Endothelial cell of umbilical vein (primary cell): ENCODE measurements at regions not wholly inside any gene's neighbourhood (a gene's known extent, or its start where the extent isn't known, plus 50 kb on each side); places are given as distances from the start of the nearest gene placed in this dataset.

Source experiments
- BruUV-seq: library from RNA; stranded (reverse); fragments of 400-500 nt; replicated peaks from 2 replicates; lab custom pipeline; 2021; lab: Mats Ljungman, UMichigan
- CTCF ChIA-PET: fragments of 300-600, 350-600 bp; sonication (Branson Sonifier 250); formaldehyde crosslinking; loops from one replicate; lab custom pipeline; 2021; ENCODE audit warnings: antibody characterized with exemption, inconsistent platforms; lab: Charles Lee
- POLR2A ChIA-PET: fragments of 300-600, 350-600 bp; sonication (Branson Sonifier 250); formaldehyde crosslinking; loops from one replicate; lab custom pipeline; 2021; ENCODE audit warnings: antibody characterized with exemption, inconsistent platforms; lab: Charles Lee
- DNase-seq: peaks from one replicate; pipeline ENCODE4 v3.0.0-alpha.2; 2011; ENCODE audit warnings: low read depth, low spot score
- FAIRE-seq: peaks from 2 replicates; lab custom pipeline; 2011; peaks lifted over from hg19 to GRCh38; lab: Jason Lieb, UNC
- H2AFZ ChIP-seq: 2 replicates; pipeline ENCODE4 v1.6.0; 2012; ENCODE audit warnings: low read depth, low read length, control low read depth, inconsistent platforms
- H3K27ac ChIP-seq: 2 replicates; pipeline ENCODE4 v1.5.1; 2011; ENCODE audit warnings: low read depth, mild to moderate bottlenecking, control low read depth, low read length, moderate library complexity; ENCODE audit not compliant: insufficient read depth
- H3K27me3 ChIP-seq, 2 experiments: 2 replicates each; pipeline versions ENCODE4 v1.6.0 to v1.6.1; 2011; ENCODE audit warnings: low read length in 2 of 2, mixed read lengths in 1 of 2; ENCODE audit not compliant: control insufficient read depth in 2 of 2, insufficient read depth in 2 of 2
- H3K36me3 ChIP-seq, 2 experiments: 2 replicates in 1 of 2; 3 replicates in 1 of 2; pipeline ENCODE4 v1.5.1; 2011; ENCODE audit warnings: low read length in 2 of 2, mild to moderate bottlenecking in 1 of 2, moderate library complexity in 1 of 2; ENCODE audit not compliant: control insufficient read depth in 2 of 2, insufficient read depth in 2 of 2; ENCODE audit errors: extremely low read depth in 1 of 2
- H3K4me1 ChIP-seq: 3 replicates; pipeline ENCODE4 v1.5.1; 2011; ENCODE audit warnings: mild to moderate bottlenecking, low read length; ENCODE audit not compliant: control insufficient read depth, insufficient read depth; ENCODE audit errors: extremely low read depth
- H3K4me2 ChIP-seq: 2 replicates; pipeline ENCODE4 v1.6.1; 2011; ENCODE audit warnings: low read length, control low read depth, mixed read lengths; ENCODE audit not compliant: insufficient read depth
- H3K4me3 ChIP-seq, 3 experiments: fragments of 200-600 bp in 1 of 3; sonication (generic), shearing (Covaris generic) in 1 of 3; replicated peaks in 1 of 3; 2 replicates each; pipeline ENCODE4 v1.5.1; 2011 to 2016; ENCODE audit warnings: control low read depth in 3 of 3, low read length in 3 of 3, mild to moderate bottlenecking in 2 of 3, inconsistent platforms in 1 of 3, low read depth in 1 of 3, moderate library complexity in 1 of 3; ENCODE audit not compliant: insufficient read depth in 1 of 3
- H3K79me2 ChIP-seq: 2 replicates; pipeline ENCODE4 v1.6.0; 2012; ENCODE audit warnings: low read length, inconsistent platforms; ENCODE audit not compliant: control insufficient read depth, insufficient read depth
- H3K9ac ChIP-seq: replicated peaks from 2 replicates; pipeline ENCODE3; 2011; ENCODE audit warnings: low read length, control low read depth; ENCODE audit not compliant: insufficient read depth; ENCODE audit errors: extremely low read depth
- H3K9me1 ChIP-seq: replicated peaks from 3 replicates; pipeline ENCODE4 v1.6.0; 2011; ENCODE audit warnings: mild to moderate bottlenecking, low read length; ENCODE audit not compliant: control insufficient read depth, insufficient read depth; ENCODE audit errors: extremely low read depth
- H3K9me3 ChIP-seq: replicated peaks from 2 replicates; pipeline ENCODE4 v1.5.1; 2012; ENCODE audit warnings: low read length, inconsistent platforms; ENCODE audit not compliant: control insufficient read depth, insufficient read depth
- H4K20me1 ChIP-seq: replicated peaks from 2 replicates; pipeline ENCODE3; 2011; ENCODE audit warnings: mild to moderate bottlenecking, low read length; ENCODE audit not compliant: control insufficient read depth, insufficient read depth; ENCODE audit errors: extremely low read depth
- EZH2 ChIP-seq: IDR thresholded peaks from 2 replicates; pipeline ENCODE4 v1.6.1; 2012; ENCODE audit warnings: borderline replicate concordance, low read depth, mild to moderate bottlenecking, moderate library complexity, low read length, inconsistent platforms; ENCODE audit not compliant: severe bottlenecking
- FOS ChIP-seq: IDR thresholded peaks from 2 replicates; pipeline ENCODE4 v1.6.1; 2011; ENCODE audit warnings: mild to moderate bottlenecking, low read length, moderate library complexity, borderline replicate concordance; ENCODE audit not compliant: insufficient read depth
- GATA2 ChIP-seq: IDR thresholded peaks from 2 replicates; pipeline ENCODE4 v1.7.0; 2011; ENCODE audit warnings: low read depth, mild to moderate bottlenecking, moderate library complexity, mixed read lengths, low read length; ENCODE audit not compliant: insufficient read length, insufficient read depth
- JUN ChIP-seq: IDR thresholded peaks from 2 replicates; pipeline ENCODE4 v1.6.1; 2011; ENCODE audit warnings: borderline replicate concordance, low read depth; ENCODE audit not compliant: insufficient read length, insufficient read depth
- MYC ChIP-seq: IDR thresholded peaks from one replicate; pipeline ENCODE4 v1.6.1; 2011; ENCODE audit warnings: mild to moderate bottlenecking, low read depth, low read length
- POLR2A ChIP-seq: IDR thresholded peaks from 2 replicates; pipeline ENCODE4 v1.6.1; 2012; ENCODE audit warnings: low read depth, mild to moderate bottlenecking, control low read depth, low read length
- POLR2AphosphoS5 ChIP-seq: IDR thresholded peaks from 2 replicates; pipeline ENCODE4 v1.6.1; 2012; ENCODE audit warnings: low read depth, mild to moderate bottlenecking, control low read depth, low read length, moderate library complexity; ENCODE audit not compliant: insufficient read depth
- dilution Hi-C: fragments of 300-500 bp; cut with MboI; formaldehyde crosslinking; loops from one replicate; pipeline ENCODE4 v1.15.0; 2019; ENCODE audit warnings: low sequenced_read_pairs; ENCODE audit not compliant: extremely low pct_ligation_motif_present
- intact Hi-C: fragments of 100-400 bp; cut with micrococcal nuclease; formaldehyde crosslinking; loops from one replicate; pipeline ENCODE4 v1.10.0; 2022
- TF ChIP-seq, protein P1 (sequence below), 2 donors: IDR thresholded peaks; 1 replicate in 1 of 2; 2 replicates in 1 of 2; pipeline ENCODE4 v1.5.1; 2011; ENCODE audit warnings: low read length in 2 of 2, mild to moderate bottlenecking in 2 of 2, moderate library complexity in 2 of 2, control low read depth in 1 of 2, inconsistent platforms in 1 of 2, low read depth in 1 of 2; ENCODE audit not compliant: insufficient read depth in 1 of 2; ENCODE audit errors: extremely low read depth in 1 of 2
- TF ChIP-seq, protein P2 (sequence below): IDR thresholded peaks from 2 replicates; pipeline ENCODE4 v1.6.1; 2011; ENCODE audit not compliant: insufficient read depth, insufficient read length

DNA sequence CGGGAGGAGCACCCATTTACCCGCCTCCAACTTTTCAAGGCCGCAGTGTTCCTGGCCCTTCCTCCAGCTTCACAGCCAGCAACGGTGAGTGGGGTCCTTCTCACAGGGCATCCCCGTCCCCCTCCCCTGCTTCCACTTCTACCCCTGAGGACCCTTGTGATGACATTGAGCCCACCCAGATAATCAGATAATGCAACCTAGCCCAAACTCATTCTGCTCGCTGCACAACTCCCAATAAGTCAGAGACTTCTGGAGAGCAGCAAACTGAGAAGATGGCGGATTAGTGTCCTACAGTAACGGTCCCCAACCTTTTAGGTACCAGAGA, 74.5 kb downstream of the OAT start:
- no peak overlapping the region for H3K9ac ChIP-seq
- H3K79me2 ChIP-seq, result no peaks in the 10 kb centered on the region
- FAIRE-seq (no peak), DNase-seq (no peak)
- CTCF ChIA-PET, result no interaction called here
- H3K9me1 ChIP-seq, result no peaks in the 10 kb centered on the region
- no peak overlapping the region for H3K4me3 ChIP-seq
- no peaks in the 10 kb centered on the region for H3K4me1 ChIP-seq
- intact Hi-C loops (no loop called here), dilution Hi-C loops (no loop called here)
- H3K27ac ChIP-seq, result no peak overlapping the region
- TF ChIP-seq MYC, result no peak
- TF ChIP-seq POLR2AphosphoS5, result no peak
- TF ChIP-seq, protein P1, sequence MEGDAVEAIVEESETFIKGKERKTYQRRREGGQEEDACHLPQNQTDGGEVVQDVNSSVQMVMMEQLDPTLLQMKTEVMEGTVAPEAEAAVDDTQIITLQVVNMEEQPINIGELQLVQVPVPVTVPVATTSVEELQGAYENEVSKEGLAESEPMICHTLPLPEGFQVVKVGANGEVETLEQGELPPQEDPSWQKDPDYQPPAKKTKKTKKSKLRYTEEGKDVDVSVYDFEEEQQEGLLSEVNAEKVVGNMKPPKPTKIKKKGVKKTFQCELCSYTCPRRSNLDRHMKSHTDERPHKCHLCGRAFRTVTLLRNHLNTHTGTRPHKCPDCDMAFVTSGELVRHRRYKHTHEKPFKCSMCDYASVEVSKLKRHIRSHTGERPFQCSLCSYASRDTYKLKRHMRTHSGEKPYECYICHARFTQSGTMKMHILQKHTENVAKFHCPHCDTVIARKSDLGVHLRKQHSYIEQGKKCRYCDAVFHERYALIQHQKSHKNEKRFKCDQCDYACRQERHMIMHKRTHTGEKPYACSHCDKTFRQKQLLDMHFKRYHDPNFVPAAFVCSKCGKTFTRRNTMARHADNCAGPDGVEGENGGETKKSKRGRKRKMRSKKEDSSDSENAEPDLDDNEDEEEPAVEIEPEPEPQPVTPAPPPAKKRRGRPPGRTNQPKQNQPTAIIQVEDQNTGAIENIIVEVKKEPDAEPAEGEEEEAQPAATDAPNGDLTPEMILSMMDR (IDR thresholded peaks at IDR 0.05; ENCODE audit: extremely low read depth in 1 of 2, insufficient read depth in 1 of 2, low read depth in 1 of 2, low read length in 2 of 2), result no peak
- no peak for TF ChIP-seq POLR2A
- no peak for TF ChIP-seq JUN
- TF ChIP-seq, protein P2, sequence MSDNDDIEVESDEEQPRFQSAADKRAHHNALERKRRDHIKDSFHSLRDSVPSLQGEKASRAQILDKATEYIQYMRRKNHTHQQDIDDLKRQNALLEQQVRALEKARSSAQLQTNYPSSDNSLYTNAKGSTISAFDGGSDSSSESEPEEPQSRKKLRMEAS, result no peak
- no peak for TF ChIP-seq GATA2
- no peak for TF ChIP-seq FOS
- no peak for TF ChIP-seq EZH2
- no peaks in the 10 kb centered on the region for H4K20me1 ChIP-seq
- no TSS peak for BruUV-seq
- no peak overlapping the region for H2AFZ ChIP-seq
- H3K9me3 ChIP-seq, result no peaks in the 10 kb centered on the region
- POLR2A ChIA-PET, result no interaction called here
- no peaks in the 10 kb centered on the region for H3K27me3 ChIP-seq
- no peaks in the 10 kb centered on the region for H3K36me3 ChIP-seq
- no peak overlapping the region for H3K4me2 ChIP-seq
